ENCODE measurements at regions not wholly inside any gene's neighbourhood (a gene's known extent, or its start where the extent isn't known, plus 50 kb on each side); places are given as distances from the start of the nearest gene placed in this dataset.

- H3K4me3 ChIP-seq (ENCODE audit: low read depth, poor library complexity, severe bottlenecking), result no peak overlapping the region
- no peak for TF ChIP-seq POLR2A (IDR thresholded peaks at IDR 0.05)
- WGBS, 2 donors, result 86% methylated on average over 3 of the region's 3 CpGs
- no peak for DNase-seq (ENCODE audit: low spot score in 2 of 2)
- intact Hi-C loops (cut with DNase I; ENCODE audit: low total_unique reads), result no loop called here
Observed at GRCh38 chr5:5619546-5619945, 197.1 kb downstream of the ICE1 start.

- DNase-seq (ENCODE audit: low spot score in 2 of 2), result no peak
- intact Hi-C loops (cut with DNase I; ENCODE audit: low total_unique reads), result no loop called here
- no peak overlapping the region for H3K4me3 ChIP-seq (ENCODE audit: low read depth, poor library complexity, severe bottlenecking)
- TF ChIP-seq POLR2A (IDR thresholded peaks at IDR 0.05), result no peak
Observed at GRCh38 chr5:5617024-5617423, 194.5 kb downstream of the ICE1 start.

- intact Hi-C loops (cut with DNase I; ENCODE audit: low total_unique reads), result no loop called here
- 27 to 28% methylated on average over 7 of the region's 7 CpGs for WGBS, 2 donors
- TF ChIP-seq CTCF (IDR thresholded peaks at IDR 0.05) (no peak), POLR2A (IDR thresholded peaks at IDR 0.05) (no peak)
- no peak for DNase-seq (ENCODE audit: low spot score in 2 of 2)
- no peak overlapping the region for H3K4me3 ChIP-seq (ENCODE audit: low read depth, poor library complexity, severe bottlenecking)
Observed at GRCh38 chr5:5616247-5616895, 193.9 kb downstream of the ICE1 start.

- no peak overlapping the region for H3K4me3 ChIP-seq (ENCODE audit: low read depth, poor library complexity, severe bottlenecking)
- DNase-seq (ENCODE audit: low spot score in 2 of 2), result no peak
- 63 to 67% methylated on average over 1 of the region's 1 CpG for WGBS, 2 donors
- intact Hi-C loops (cut with DNase I; ENCODE audit: low total_unique reads), result no loop called here
- TF ChIP-seq CTCF (IDR thresholded peaks at IDR 0.05), result no peak
- no peak for TF ChIP-seq POLR2A (IDR thresholded peaks at IDR 0.05)
Observed at GRCh38 chr5:5615569-5615968, 193.1 kb downstream of the ICE1 start.

GRCh38 chr5:5613261-5613990, 190.9 kb downstream of the ICE1 start:
- H3K4me3 ChIP-seq (ENCODE audit: low read depth, poor library complexity, severe bottlenecking), result no peak overlapping the region
- TF ChIP-seq POLR2A (IDR thresholded peaks at IDR 0.05) (no peak), CTCF (IDR thresholded peaks at IDR 0.05) (no peak)
- no peak for DNase-seq (ENCODE audit: low spot score in 2 of 2)
- 76 to 77% methylated on average over 6 of the region's 6 CpGs for WGBS, 2 donors
- intact Hi-C loops (cut with DNase I; ENCODE audit: low total_unique reads), result no loop called here

GRCh38 chr5:5612096-5612495, 189.6 kb downstream of the ICE1 start:
- DNase-seq (ENCODE audit: low spot score in 2 of 2), result no peak
- 87 to 89% methylated on average over 2 of the region's 2 CpGs for WGBS, 2 donors
- intact Hi-C loops (cut with DNase I; ENCODE audit: low total_unique reads), result no loop called here
- no peak for TF ChIP-seq CTCF (IDR thresholded peaks at IDR 0.05)
- TF ChIP-seq POLR2A (IDR thresholded peaks at IDR 0.05), result no peak
- H3K4me3 ChIP-seq (ENCODE audit: low read depth, poor library complexity, severe bottlenecking), result no peak overlapping the region

GRCh38 chr5:5609935-5610334, 187.5 kb downstream of the ICE1 start:
- intact Hi-C loops (cut with DNase I; ENCODE audit: low total_unique reads), result no loop called here
- H3K4me3 ChIP-seq (ENCODE audit: low read depth, poor library complexity, severe bottlenecking), result no peak overlapping the region
- TF ChIP-seq POLR2A (IDR thresholded peaks at IDR 0.05), result no peak
- TF ChIP-seq CTCF (IDR thresholded peaks at IDR 0.05), result no peak
- whole genome bisulfite sequencing, 2 donors, result 77 to 82% methylated on average over 7 of the region's 7 CpGs
- no peak for DNase-seq (ENCODE audit: low spot score in 2 of 2)
